Loucy (cell line): ENCODE measurements at regions not wholly inside any gene's neighbourhood (a gene's known extent, or its start where the extent isn't known, plus 50 kb on each side); places are given as distances from the start of the nearest gene placed in this dataset.

Source experiments
- EZH2phosphoT487 ChIP-seq: fragments of 200-600 bp; IDR thresholded peaks from 2 replicates; pipeline ENCODE4 v1.6.1; 2018; ENCODE audit warnings: antibody characterized with exemption, mild to moderate bottlenecking, moderate library complexity, borderline replicate concordance
- TF ChIP-seq, protein P1 (sequence below): fragments of 200-600 bp; sonication (generic); conservative IDR thresholded peaks from 2 replicates; pipeline ENCODE4 v1.5.1; 2014; ENCODE audit warnings: mild to moderate bottlenecking, antibody characterized with exemption, low read length

- TF ChIP-seq, protein P1, sequence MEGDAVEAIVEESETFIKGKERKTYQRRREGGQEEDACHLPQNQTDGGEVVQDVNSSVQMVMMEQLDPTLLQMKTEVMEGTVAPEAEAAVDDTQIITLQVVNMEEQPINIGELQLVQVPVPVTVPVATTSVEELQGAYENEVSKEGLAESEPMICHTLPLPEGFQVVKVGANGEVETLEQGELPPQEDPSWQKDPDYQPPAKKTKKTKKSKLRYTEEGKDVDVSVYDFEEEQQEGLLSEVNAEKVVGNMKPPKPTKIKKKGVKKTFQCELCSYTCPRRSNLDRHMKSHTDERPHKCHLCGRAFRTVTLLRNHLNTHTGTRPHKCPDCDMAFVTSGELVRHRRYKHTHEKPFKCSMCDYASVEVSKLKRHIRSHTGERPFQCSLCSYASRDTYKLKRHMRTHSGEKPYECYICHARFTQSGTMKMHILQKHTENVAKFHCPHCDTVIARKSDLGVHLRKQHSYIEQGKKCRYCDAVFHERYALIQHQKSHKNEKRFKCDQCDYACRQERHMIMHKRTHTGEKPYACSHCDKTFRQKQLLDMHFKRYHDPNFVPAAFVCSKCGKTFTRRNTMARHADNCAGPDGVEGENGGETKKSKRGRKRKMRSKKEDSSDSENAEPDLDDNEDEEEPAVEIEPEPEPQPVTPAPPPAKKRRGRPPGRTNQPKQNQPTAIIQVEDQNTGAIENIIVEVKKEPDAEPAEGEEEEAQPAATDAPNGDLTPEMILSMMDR: no peak
- no peak for TF ChIP-seq EZH2phosphoT487
These were observed 81.2 kb downstream of the TOMM20 start for GRCh38 chr1:235047331-235047871.
